IPS-20b (cell line): ENCODE measurements at regions not wholly inside any gene's neighbourhood (a gene's known extent, or its start where the extent isn't known, plus 50 kb on each side); places are given as distances from the start of the nearest gene placed in this dataset.

Experiments used
- H3K27ac ChIP-seq: one replicate; pipeline ENCODE4 v1.5.1; 2013; ENCODE audit warnings: low read length
- H3K27me3 ChIP-seq: 2 replicates; pipeline ENCODE4 v1.6.1; 2013; ENCODE audit warnings: mild to moderate bottlenecking, low read length, inconsistent platforms; ENCODE audit not compliant: insufficient read depth
- H3K36me3 ChIP-seq: 2 replicates; pipeline ENCODE4 v1.6.1; 2013; ENCODE audit warnings: low read depth, mild to moderate bottlenecking, inconsistent platforms, low read length, moderate library complexity; ENCODE audit not compliant: insufficient read depth
- H3K4me1 ChIP-seq: 2 replicates; pipeline ENCODE4 v1.6.1; 2013; ENCODE audit warnings: mild to moderate bottlenecking, control low read depth, inconsistent platforms, low read length, moderate library complexity; ENCODE audit not compliant: insufficient read depth
- H3K4me3 ChIP-seq: 2 replicates; pipeline ENCODE4 v1.5.1; 2013; ENCODE audit warnings: mild to moderate bottlenecking, low read length, inconsistent platforms
- H3K9ac ChIP-seq: 2 replicates; pipeline ENCODE4 v1.6.1; 2013; ENCODE audit warnings: low read depth, mild to moderate bottlenecking, inconsistent platforms, low read length, moderate library complexity
- H3K9me3 ChIP-seq: 2 replicates; pipeline ENCODE4 v1.6.1; 2013; ENCODE audit warnings: mild to moderate bottlenecking, low read depth, low read length, inconsistent platforms; ENCODE audit not compliant: insufficient read depth

- Histone ChIP-seq H3K4me3 (no peak overlapping the region), H3K36me3 (no peaks in the 10 kb centered on the region), H3K9ac (no peak overlapping the region), H3K9me3 (0 out of 2 replicates have a peak, but pooled peaks cover 6% of the 10 kb centered on the region), H3K27ac (no peak overlapping the region), H3K27me3 (no peaks in the 10 kb centered on the region), H3K4me1 (no peaks in the 10 kb centered on the region)
These were observed 265.4 kb upstream of the SLC7A11 start for GRCh38 chr4:138507522-138507921.

DNA sequence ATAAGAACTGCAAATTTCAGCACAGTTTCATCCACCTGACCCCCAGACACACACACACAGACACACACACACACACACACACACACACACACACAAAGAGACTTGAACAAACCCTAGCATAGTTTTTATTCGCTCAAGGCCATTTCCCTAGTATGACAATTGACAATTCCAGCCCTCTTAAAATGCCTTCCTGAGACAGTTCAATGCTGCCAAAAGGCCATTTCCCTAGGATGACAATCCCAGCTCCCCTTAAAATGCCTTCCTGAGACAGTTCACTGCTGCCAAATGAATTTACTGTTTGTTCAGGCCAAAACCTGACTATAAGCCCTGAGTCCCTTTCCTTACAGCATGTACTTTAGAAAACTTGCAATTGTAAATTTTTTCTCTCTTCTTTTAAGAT lies 259.5 kb upstream of the SLC7A11 start:
- Histone ChIP-seq H3K4me1 (no peaks in the 10 kb centered on the region), H3K9ac (no peak overlapping the region), H3K4me3 (no peak overlapping the region), H3K36me3 (no peaks in the 10 kb centered on the region), H3K27me3 (no peaks in the 10 kb centered on the region), H3K9me3 (0 out of 2 replicates have a peak, but pooled peaks cover 6% of the 10 kb centered on the region), H3K27ac (no peak overlapping the region)

GRCh38 chr4:138500869-138501268 lies 258.7 kb upstream of the SLC7A11 start:
- no peak overlapping the region for H3K4me3 ChIP-seq
- H3K9ac ChIP-seq = no peak overlapping the region
- H3K4me1 ChIP-seq = no peaks in the 10 kb centered on the region
- no peak overlapping the region for H3K27ac ChIP-seq
- H3K36me3 ChIP-seq = no peaks in the 10 kb centered on the region
- 0 out of 2 replicates have a peak, but pooled peaks cover 6% of the 10 kb centered on the region for H3K9me3 ChIP-seq
- H3K27me3 ChIP-seq = no peaks in the 10 kb centered on the region

DNA sequence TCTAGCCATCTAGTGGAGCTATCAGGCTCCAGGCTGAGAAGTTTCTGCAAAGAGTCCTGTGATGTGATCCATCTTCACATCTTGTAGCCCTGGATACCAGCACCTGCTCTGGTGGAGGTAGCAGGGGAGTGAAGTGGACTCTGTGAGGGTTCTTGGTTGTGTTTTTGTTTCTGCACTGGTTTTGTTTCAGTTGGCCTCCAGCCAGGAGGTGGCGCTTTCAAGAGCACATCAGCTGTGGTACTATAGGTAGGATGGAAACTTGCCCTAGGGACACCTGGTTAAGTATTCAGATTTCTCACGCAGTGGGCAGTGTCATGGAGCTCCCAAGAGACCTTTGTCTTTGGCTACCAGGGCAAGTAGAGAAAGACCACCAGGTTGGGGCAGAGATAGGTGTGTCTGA lies 257.5 kb upstream of the SLC7A11 start:
- H3K36me3 ChIP-seq = no peaks in the 10 kb centered on the region
- peaks cover 3% of the 10 kb centered on the region; the same call in 1 of the 2 replicates for H3K4me1 ChIP-seq
- no peak overlapping the region for H3K9ac ChIP-seq
- H3K9me3 ChIP-seq = 0 out of 2 replicates have a peak, but pooled peaks cover 6% of the 10 kb centered on the region
- no peaks in the 10 kb centered on the region for H3K27me3 ChIP-seq
- no peak overlapping the region for H3K27ac ChIP-seq
- no peak overlapping the region for H3K4me3 ChIP-seq

- Histone ChIP-seq H3K27ac (no peak overlapping the region), H3K36me3 (no peaks in the 10 kb centered on the region), H3K4me3 (no peak overlapping the region)
These were observed 252.8 kb upstream of the SLC7A11 start for GRCh38 chr4:138494931-138495330.

GRCh38 chr4:138494116-138494515 lies 252.0 kb upstream of the SLC7A11 start:
- no peak overlapping the region for H3K27ac ChIP-seq

More at GRCh38 chr4:138494931-138495330, 252.8 kb upstream of the SLC7A11 start:
- H3K27me3 ChIP-seq = no peaks in the 10 kb centered on the region
- H3K4me1 ChIP-seq = peaks cover 5% of the 10 kb centered on the region; the same call in 1 of the 2 replicates
- H3K9me3 ChIP-seq = no peaks in the 10 kb centered on the region
- H3K9ac ChIP-seq = no peak overlapping the region

GRCh38 chr4:138492176-138492575 lies 250.0 kb upstream of the SLC7A11 start:
- no peak overlapping the region for H3K27ac ChIP-seq
- H3K4me1 ChIP-seq = peaks cover 10% of the 10 kb centered on the region
- H3K4me3 ChIP-seq = no peak overlapping the region
- no peak overlapping the region for H3K9ac ChIP-seq
- no peaks in the 10 kb centered on the region for H3K9me3 ChIP-seq
- no peaks in the 10 kb centered on the region for H3K36me3 ChIP-seq
- H3K27me3 ChIP-seq = no peaks in the 10 kb centered on the region

More at GRCh38 chr4:138494116-138494515, 252.0 kb upstream of the SLC7A11 start:
- H3K4me1 ChIP-seq = peaks cover 5% of the 10 kb centered on the region; the same call in 1 of the 2 replicates
- H3K4me3 ChIP-seq = no peak overlapping the region
- no peaks in the 10 kb centered on the region for H3K27me3 ChIP-seq
- H3K9ac ChIP-seq = no peak overlapping the region
- H3K36me3 ChIP-seq = no peaks in the 10 kb centered on the region
- H3K9me3 ChIP-seq = no peaks in the 10 kb centered on the region

DNA sequence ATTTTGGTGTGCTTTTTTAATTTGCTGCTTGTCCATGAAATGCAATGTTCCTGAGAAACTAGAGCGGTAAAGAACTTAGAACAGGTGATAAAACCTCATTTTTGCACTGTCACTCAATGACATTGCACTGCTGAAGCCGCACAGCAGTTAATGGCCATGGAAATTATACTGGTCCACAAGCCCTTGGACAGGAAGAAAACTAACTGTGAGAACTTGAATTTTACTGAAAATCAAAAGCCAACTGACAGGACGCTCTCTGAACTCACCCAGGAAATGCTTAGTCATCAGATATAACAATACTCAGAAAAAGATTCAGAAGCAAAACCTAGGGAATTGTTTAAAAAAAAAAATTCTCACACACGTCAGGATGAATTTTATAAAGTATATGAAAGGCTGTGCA lies 246.4 kb upstream of the SLC7A11 start:
- no peaks in the 10 kb centered on the region for H3K36me3 ChIP-seq

GRCh38 chr4:138487670-138488069 lies 245.5 kb upstream of the SLC7A11 start:
- Histone ChIP-seq H3K27me3 (no peaks in the 10 kb centered on the region), H3K9ac (no peak overlapping the region), H3K4me3 (no peak overlapping the region), H3K36me3 (no peaks in the 10 kb centered on the region), H3K4me1 (peaks cover 5% of the 10 kb centered on the region; the same call in 1 of the 2 replicates), H3K27ac (no peak overlapping the region), H3K9me3 (no peaks in the 10 kb centered on the region)

More for the DNA sequence above, 246.4 kb upstream of the SLC7A11 start:
- Histone ChIP-seq H3K27me3 (no peaks in the 10 kb centered on the region), H3K9me3 (no peaks in the 10 kb centered on the region), H3K27ac (no peak overlapping the region), H3K9ac (no peak overlapping the region), H3K4me1 (peaks cover 5% of the 10 kb centered on the region; the same call in 1 of the 2 replicates), H3K4me3 (no peak overlapping the region)

- no peaks in the 10 kb centered on the region for H3K36me3 ChIP-seq
- H3K4me1 ChIP-seq = peaks cover 5% of the 10 kb centered on the region; the same call in 1 of the 2 replicates
- H3K4me3 ChIP-seq = no peak overlapping the region
- H3K27ac ChIP-seq = no peak overlapping the region
- H3K27me3 ChIP-seq = no peaks in the 10 kb centered on the region
- H3K9ac ChIP-seq = no peak overlapping the region
- no peaks in the 10 kb centered on the region for H3K9me3 ChIP-seq
These were observed 245.1 kb upstream of the SLC7A11 start for GRCh38 chr4:138487230-138487629.

DNA sequence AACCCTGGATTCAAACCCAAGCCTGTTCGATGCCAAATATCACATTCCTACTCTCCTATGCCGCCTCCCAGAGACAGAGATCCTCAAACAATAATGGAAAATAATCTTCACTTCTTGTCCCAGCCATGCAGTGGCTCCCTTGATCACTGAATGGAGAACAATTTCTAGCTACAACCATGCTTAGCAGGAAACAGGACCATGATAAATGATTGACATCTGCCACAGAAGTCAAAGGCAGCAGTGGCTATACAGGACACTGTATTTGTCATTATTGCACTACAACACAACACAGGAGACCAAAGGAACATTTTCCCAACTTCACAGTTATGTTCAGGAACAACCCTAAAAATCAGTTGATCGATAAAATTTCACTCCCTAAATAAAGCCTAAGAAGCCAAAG lies 243.3 kb upstream of the SLC7A11 start:
- Histone ChIP-seq H3K9ac (no peak overlapping the region), H3K4me3 (no peak overlapping the region), H3K27ac (no peak overlapping the region), H3K36me3 (no peaks in the 10 kb centered on the region), H3K27me3 (no peaks in the 10 kb centered on the region), H3K4me1 (peaks cover 5% of the 10 kb centered on the region; the same call in 1 of the 2 replicates), H3K9me3 (no peaks in the 10 kb centered on the region; the same call in 1 of the 2 replicates)

DNA sequence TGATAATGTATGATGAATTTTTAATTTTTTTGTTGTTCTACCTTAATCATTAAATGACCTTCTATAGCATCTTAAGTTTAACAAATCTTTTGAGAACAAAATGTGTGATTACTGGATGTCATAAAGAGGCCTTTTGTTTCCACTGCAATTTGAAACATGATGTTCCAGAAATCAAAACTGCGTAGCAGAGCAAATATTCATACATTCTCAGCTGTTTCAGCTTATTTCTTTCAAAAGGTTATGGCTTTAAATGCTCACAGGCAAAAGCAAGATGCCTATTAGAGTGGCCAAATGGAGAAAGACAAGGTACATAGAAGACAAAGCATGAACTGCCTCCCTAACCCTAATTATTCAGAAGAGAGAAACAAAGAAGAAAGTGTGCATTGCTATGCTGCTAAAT lies 233.0 kb upstream of the SLC7A11 start:
- Histone ChIP-seq H3K4me3 (no peak overlapping the region), H3K9me3 (no peaks in the 10 kb centered on the region), H3K27me3 (no peaks in the 10 kb centered on the region), H3K9ac (no peak overlapping the region), H3K27ac (no peak overlapping the region), H3K4me1 (peaks cover 5% of the 10 kb centered on the region; the same call in 1 of the 2 replicates), H3K36me3 (no peaks in the 10 kb centered on the region)
